H54 (cell line): ENCODE measurements at regions not wholly inside any gene's neighbourhood (a gene's known extent, or its start where the extent isn't known, plus 50 kb on each side); places are given as distances from the start of the nearest gene placed in this dataset.
A peak's percentile ranks its signal among the peaks of the same experiment; 100 is the strongest.

Experiments used
- DNase-seq: peaks from one replicate; pipeline ENCODE4 v3.0.0; 2011; ENCODE audit warnings: low spot score, mixed read lengths; ENCODE audit not compliant: insufficient read length
- FAIRE-seq: peaks from 3 replicates; lab custom pipeline; 2011; peaks lifted over from hg19 to GRCh38; lab: Jason Lieb, UNC
- POLR2A ChIP-seq: IDR thresholded peaks from 2 replicates; pipeline ENCODE4 v1.6.1; 2011; ENCODE audit warnings: low read depth, mild to moderate bottlenecking, low read length

DNA sequence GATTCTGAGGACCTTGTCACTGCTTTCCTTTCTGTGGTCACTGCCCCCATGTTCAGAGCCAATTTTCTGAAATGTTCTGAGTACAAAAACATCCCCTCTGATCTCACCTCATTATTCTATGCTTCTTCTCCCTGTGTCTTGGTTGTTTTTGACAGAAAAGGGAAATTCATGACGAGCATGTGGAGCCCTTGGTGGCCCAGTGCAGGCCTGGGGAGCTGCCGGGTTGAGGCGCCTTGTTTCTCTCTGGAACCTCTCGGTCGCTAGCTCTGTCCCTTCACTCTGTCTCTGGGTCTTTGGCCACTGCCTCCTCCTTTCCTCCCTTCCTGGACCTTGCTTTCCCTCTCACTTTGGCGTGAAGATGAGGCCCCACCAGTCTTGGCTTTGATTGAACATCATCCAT, 63.0 kb upstream of the THY1 start:
- TF ChIP-seq POLR2A, result no peak
- FAIRE-seq, result no peak
- no peak for DNase-seq

- no peak for TF ChIP-seq POLR2A
- no peak for FAIRE-seq
- DNase-seq, result no peak
These were observed 62.0 kb upstream of the THY1 start for GRCh38 chr11:119484741-119485605.

DNA sequence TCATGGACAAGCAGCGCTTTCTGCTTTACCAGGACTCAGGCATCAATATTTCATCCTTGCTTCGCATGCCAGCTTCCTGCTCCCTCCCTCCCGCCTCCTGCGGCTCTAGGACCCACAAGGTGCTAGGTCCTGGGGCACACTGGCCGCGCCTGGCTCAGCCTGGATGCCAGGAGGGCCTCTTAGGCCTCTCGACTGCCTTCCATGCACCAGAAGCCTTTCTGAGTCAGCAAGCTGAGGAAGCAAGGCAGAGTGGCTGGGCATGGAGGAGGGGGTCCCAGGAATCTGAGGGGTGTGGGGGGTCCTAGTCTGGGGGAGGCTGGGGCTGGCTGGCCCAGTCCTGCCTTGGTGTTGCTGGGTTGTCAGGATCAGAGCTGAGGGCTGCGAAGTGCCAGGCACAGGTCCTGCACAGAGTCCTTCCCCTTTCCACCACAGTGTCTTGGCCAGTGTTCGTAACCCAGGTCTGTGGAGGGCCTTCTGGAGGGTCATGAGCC, 61.0 kb upstream of the THY1 start:
- FAIRE-seq, result no peak
- no peak for TF ChIP-seq POLR2A
- DNase-seq, result no peak

DNA sequence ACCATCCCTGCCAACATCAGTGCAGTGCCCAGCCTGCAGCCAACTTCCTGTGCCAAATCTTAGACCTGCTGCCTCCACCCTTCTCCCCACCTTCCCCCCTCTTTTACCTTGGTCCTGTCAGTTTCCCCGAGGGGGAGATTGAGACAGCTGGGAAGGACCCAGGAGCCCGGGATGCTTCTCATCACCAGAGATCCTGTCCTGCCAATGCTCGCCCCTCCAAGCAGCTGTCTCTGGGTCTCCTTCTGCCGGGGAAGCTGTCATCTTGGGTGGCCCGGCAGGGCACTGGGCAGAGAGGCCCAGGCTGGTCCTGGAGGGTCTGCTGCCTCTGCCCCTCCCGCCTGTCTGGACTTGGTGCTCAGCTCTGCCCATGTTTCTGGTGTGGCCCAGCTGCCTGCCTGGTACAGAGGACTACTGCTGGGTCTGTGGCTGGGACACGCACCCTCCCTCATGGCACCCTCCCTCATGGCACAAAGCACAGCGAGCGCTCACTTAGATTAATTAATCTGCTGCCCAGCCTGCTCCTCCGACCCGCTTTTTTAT, 60.4 kb upstream of the THY1 start:
- DNase-seq (no peak), FAIRE-seq (no peak)
- TF ChIP-seq POLR2A, result no peak

DNA sequence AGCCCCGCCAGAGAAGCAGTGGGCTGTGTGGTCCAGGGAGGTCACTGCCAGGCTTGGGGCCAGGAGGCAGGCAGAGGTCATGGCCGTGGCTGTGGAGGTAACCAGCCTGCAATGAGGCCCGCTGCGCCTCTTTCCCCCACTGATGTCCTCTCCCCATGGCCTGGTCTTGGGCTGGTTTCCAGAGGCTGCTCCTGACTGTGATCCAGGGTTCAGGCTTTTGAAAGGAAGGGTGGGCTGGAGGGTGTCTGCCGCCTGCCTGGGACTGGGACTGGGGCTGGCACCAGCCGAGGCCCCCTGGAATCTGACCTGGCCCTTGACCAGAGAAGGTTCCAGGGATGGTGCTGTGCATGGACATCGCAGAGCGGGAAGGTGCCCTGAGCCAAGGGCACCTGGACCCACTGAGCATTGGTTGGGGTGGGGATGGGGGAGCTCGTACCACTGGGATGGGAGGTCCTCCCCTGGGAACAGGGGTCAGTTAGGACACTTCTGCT, 59.6 kb upstream of the THY1 start:
- DNase-seq, result no peak
- no peak for TF ChIP-seq POLR2A
- FAIRE-seq, result no peak

DNA sequence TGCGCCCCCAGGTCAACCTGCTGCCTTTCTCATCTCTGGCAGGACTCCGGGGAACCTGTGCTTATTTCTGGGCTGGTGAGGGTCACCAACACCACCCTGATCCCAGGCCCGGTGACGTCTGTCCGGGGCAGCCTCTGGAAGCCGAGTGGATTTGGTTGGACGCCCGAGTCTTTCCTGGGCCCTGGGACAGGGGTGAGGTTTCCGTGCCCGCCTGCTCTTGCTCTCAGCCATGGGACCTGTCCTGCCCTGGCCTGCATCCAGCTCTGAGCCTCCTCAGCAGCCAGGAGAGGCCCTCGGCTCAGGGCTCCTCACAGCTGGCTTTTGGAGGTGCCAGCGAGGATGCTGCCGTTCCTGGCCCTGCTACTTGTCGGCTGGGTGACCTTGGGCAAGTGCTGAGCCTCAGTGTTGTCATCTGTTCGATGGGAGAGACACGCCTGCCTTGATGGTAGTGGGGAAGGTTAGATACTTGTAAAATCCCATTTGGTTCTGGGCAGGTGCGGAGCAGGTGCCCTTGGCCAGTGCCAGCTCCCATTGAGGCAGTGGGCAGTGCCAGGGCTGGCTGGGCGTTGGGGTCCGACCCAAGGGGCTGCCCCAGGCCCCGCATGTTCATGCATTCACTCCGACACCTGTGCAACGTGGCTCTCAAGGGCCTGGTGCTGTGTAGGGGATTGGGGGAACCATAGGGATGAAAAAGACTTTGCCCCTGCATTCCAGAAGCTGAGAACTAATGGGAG, 58.9 kb upstream of the THY1 start:
- FAIRE-seq, result no peak
- no peak for TF ChIP-seq POLR2A
- DNase-seq, result no peak

GRCh38 chr11:119481021-119481666, 58.2 kb upstream of the THY1 start:
- no peak for FAIRE-seq

GRCh38 chr11:119480380-119481020, 57.5 kb upstream of the THY1 start:
- no peak for DNase-seq
- TF ChIP-seq POLR2A, result no peak
- FAIRE-seq, result no peak

More at GRCh38 chr11:119481021-119481666, 58.2 kb upstream of the THY1 start:
- DNase-seq, result peak; percentile 72
- no peak for TF ChIP-seq POLR2A

DNA sequence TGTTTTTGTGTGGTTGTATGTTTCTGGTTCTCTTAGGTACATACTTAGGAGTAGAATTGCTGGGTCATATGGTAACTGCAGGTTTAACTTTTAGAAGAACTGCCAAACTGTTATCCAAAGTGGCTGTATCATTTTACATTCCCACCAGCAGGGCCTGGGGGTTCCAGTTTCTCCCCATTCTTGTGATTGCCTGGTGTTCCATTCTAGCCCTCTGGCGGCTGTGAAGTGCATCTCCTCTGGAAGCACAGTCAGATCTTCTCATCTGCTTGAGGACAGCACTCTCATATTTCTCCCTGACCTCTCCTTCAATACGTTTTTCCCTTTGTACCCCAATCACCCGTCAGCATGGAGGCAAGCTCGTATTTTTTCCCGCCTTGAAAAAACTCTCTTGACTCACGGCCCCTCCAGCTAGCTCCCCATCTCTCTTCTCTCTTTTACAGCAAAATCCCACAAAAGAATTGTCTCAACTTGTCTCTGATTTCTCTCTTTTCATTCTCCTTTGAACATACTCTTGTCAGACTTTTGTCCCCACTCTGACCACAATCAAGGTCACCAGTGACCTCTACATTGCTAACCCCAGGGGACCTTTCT, 56.8 kb upstream of the THY1 start:
- FAIRE-seq (no peak), DNase-seq (peak; percentile 49)
- TF ChIP-seq POLR2A, result no peak

GRCh38 chr11:119478711-119479285, 55.8 kb upstream of the THY1 start:
- no peak for DNase-seq
- no peak for FAIRE-seq

DNA sequence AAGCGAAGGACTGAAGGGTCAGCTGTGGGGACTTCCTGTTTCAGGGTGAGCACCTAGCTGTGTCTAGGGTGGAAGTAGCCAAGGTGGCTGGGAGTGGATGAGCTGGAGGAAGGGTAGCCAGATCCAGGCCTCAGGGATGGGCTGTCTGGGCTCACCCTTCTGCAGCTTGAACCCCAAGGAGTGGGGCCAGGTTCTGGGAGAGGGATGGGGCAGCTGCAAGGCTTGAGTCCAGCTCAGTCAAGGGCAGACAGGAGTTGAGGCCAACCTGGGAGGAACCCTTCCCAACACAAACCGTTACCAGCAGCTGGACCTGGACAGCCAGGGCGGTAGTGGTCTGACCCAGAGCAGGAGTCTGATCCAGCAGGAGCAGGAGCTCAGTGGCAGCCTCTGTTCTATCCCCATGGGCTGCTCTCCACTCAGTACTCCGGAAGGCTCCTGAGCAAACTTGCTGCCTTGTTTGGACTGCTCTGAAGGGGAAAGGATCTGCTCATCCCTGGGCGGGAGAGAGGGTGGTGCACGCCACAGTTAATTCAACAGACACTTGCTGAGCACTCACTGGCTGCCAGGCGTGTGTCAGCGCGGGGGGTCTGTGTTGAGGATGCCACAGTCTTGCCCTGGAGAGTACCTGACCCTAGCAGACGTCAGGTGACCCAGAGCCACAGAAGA, 53.8 kb upstream of the THY1 start:
- DNase-seq, result no peak
- TF ChIP-seq POLR2A, result no peak
- FAIRE-seq, result no peak

More at GRCh38 chr11:119478711-119479285, 55.8 kb upstream of the THY1 start:
- no peak for TF ChIP-seq POLR2A

DNA sequence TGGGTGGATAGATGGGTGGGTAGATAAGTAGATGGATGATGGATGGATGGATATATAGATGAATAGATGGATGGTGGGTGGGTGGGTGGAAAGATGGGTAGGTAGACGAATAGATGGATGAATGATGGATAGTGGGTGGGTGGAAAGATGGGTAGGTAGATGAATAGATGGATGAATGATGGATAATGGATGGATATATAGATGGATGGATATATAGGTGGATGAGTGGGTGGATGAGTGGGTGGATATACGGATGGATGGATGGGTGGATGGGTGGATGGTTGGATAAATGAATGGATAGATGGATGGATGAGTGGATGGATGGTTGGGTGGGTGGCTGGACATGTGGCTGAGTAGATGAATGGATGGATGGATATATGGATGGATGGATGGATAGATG, 53.1 kb upstream of the THY1 start:
- FAIRE-seq, result no peak
- DNase-seq, result no peak
- TF ChIP-seq POLR2A, result no peak
